Neutrophil (primary cell): ENCODE measurements at regions not wholly inside any gene's neighbourhood (a gene's known extent, or its start where the extent isn't known, plus 50 kb on each side); places are given as distances from the start of the nearest gene placed in this dataset.

Experiments
- H3K27ac ChIP-seq: fragments of 200-600 bp; sonication (generic); 2 replicates; pipeline ENCODE4 v1.5.1; 2016; ENCODE audit warnings: mild to moderate bottlenecking, moderate library complexity
- H3K27me3 ChIP-seq: fragments of 200-600 bp; sonication (generic); 2 replicates; pipeline ENCODE4 v1.6.0; 2016; ENCODE audit warnings: mild to moderate bottlenecking
- H3K36me3 ChIP-seq: fragments of 200-600 bp; sonication (generic); 2 replicates; pipeline ENCODE4 v1.5.1; 2017
- H3K4me1 ChIP-seq, 2 experiments: fragments of 200-600 bp in 1 of 2; sonication (generic) in 1 of 2; 1 replicate in 1 of 2; 2 replicates in 1 of 2; pipeline versions ENCODE4 v1.5.1 to v1.6.1; 2013 to 2016; ENCODE audit warnings: low read depth in 1 of 2, low read length in 1 of 2, mild to moderate bottlenecking in 1 of 2, moderate library complexity in 1 of 2; ENCODE audit not compliant: control insufficient read depth in 1 of 2, insufficient read depth in 1 of 2
- H3K4me3 ChIP-seq, 2 experiments: fragments of 200-600 bp in 1 of 2; sonication (generic) in 1 of 2; 1 replicate in 1 of 2; 2 replicates in 1 of 2; pipeline ENCODE4 v1.5.1; 2013 to 2016; ENCODE audit warnings: low read depth in 1 of 2, low read length in 1 of 2, mild to moderate bottlenecking in 1 of 2, moderate library complexity in 1 of 2
- H3K9me3 ChIP-seq: fragments of 200-600 bp; sonication (generic); 2 replicates; pipeline ENCODE4 v1.5.1; 2016
- CTCF ChIP-seq: fragments of 200-600 bp; sonication (generic); IDR thresholded peaks from 2 replicates; pipeline ENCODE4 v1.5.1; 2016; ENCODE audit warnings: antibody characterized with exemption

GRCh38 chr9:79360387-79361347 lies 211.1 kb upstream of the TLE4 start:
- Histone ChIP-seq H3K27me3 (no peaks in the 10 kb centered on the region), H3K4me1 (peaks cover 18 to 24% of the 10 kb centered on the region in 2 experiments)
- no peak for TF ChIP-seq CTCF

GRCh38 chr9:79362100-79363081 lies 209.4 kb upstream of the TLE4 start:
- TF ChIP-seq CTCF: no peak
- Histone ChIP-seq H3K27ac (no peak overlapping the region), H3K27me3 (no peaks in the 10 kb centered on the region), H3K36me3 (no peaks in the 10 kb centered on the region), H3K9me3 (no peaks in the 10 kb centered on the region), H3K4me1 (peaks cover 5 to 7% of the 10 kb centered on the region in 2 experiments), H3K4me3 (no peak overlapping the region)

More at GRCh38 chr9:79360387-79361347, 211.1 kb upstream of the TLE4 start:
- no peaks in the 10 kb centered on the region for H3K9me3 ChIP-seq
- no peak overlapping the region for H3K27ac ChIP-seq
- no peaks in the 10 kb centered on the region for H3K36me3 ChIP-seq
- no peak overlapping the region for H3K4me3 ChIP-seq

- no peaks in the 10 kb centered on the region for H3K9me3 ChIP-seq
- H3K36me3 ChIP-seq: no peaks in the 10 kb centered on the region
- H3K4me1 ChIP-seq: no peaks in the 10 kb centered on the region
- no peak overlapping the region for H3K4me3 ChIP-seq
- TF ChIP-seq CTCF: no peak
- H3K27ac ChIP-seq: no peak overlapping the region
- no peaks in the 10 kb centered on the region for H3K27me3 ChIP-seq
Observed at GRCh38 chr9:79369676-79370075, 202.1 kb upstream of the TLE4 start.

GRCh38 chr9:79371301-79371700 lies 200.5 kb upstream of the TLE4 start:
- Histone ChIP-seq H3K9me3 (no peaks in the 10 kb centered on the region), H3K36me3 (no peaks in the 10 kb centered on the region), H3K27ac (no peak overlapping the region), H3K4me3 (no peak overlapping the region), H3K4me1 (no peaks in the 10 kb centered on the region), H3K27me3 (no peaks in the 10 kb centered on the region)
- TF ChIP-seq CTCF: no peak

- H3K27ac ChIP-seq: no peak overlapping the region
- no peaks in the 10 kb centered on the region for H3K36me3 ChIP-seq
- H3K27me3 ChIP-seq: no peaks in the 10 kb centered on the region
- no peak overlapping the region for H3K4me3 ChIP-seq
- H3K4me1 ChIP-seq: no peaks in the 10 kb centered on the region
- H3K9me3 ChIP-seq: no peaks in the 10 kb centered on the region
- no peak for TF ChIP-seq CTCF
Observed at GRCh38 chr9:79371948-79372555, 199.7 kb upstream of the TLE4 start.
